OCI-LY7 (cell line): ENCODE measurements at regions not wholly inside any gene's neighbourhood (a gene's known extent, or its start where the extent isn't known, plus 50 kb on each side); places are given as distances from the start of the nearest gene placed in this dataset.

Experiments used
- BruUV-seq: library from RNA; stranded (reverse); fragments of 400-500 nt; replicated peaks from 2 replicates; lab custom pipeline; 2021; lab: Mats Ljungman, UMichigan
- CTCF ChIA-PET: fragments of 300-600 bp; sonication (Branson Sonifier 250); formaldehyde crosslinking; loops from one replicate; lab custom pipeline; 2022; ENCODE audit warnings: antibody characterized with exemption; ENCODE audit not compliant: unreplicated experiment; lab: Charles Lee
- POLR2A ChIA-PET: fragments of 300-600 bp; sonication (Branson Sonifier 250); formaldehyde crosslinking; loops from one replicate; lab custom pipeline; 2022; ENCODE audit warnings: antibody characterized with exemption; lab: Charles Lee
- DNase-seq: peaks from one replicate; pipeline ENCODE4 v3.0.0-alpha.2; 2015; ENCODE audit warnings: low spot score
- H2AFZ ChIP-seq: fragments of 200-600 bp; sonication (generic), shearing (Covaris generic); 2 replicates; pipeline ENCODE4 v1.6.1; 2014; ENCODE audit warnings: mild to moderate bottlenecking, antibody characterized with exemption, low read length, moderate library complexity
- H3K27ac ChIP-seq: fragments of 200-600 bp; sonication (generic); 2 replicates; pipeline ENCODE4 v1.5.1; 2014; ENCODE audit warnings: mixed run types, low read depth, mild to moderate bottlenecking, moderate library complexity, low read length, inconsistent platforms; ENCODE audit not compliant: poor library complexity, severe bottlenecking
- H3K36me3 ChIP-seq: fragments of 200-600 bp; sonication (generic); 2 replicates; pipeline ENCODE4 v1.6.1; 2014; ENCODE audit warnings: mild to moderate bottlenecking, antibody characterized with exemption, low read length, moderate library complexity, mixed read lengths; ENCODE audit not compliant: insufficient read depth
- H3K4me1 ChIP-seq: fragments of 200-600 bp; sonication (generic); 2 replicates; pipeline ENCODE4 v1.5.1; 2014; ENCODE audit warnings: mild to moderate bottlenecking, low read length; ENCODE audit not compliant: insufficient read depth, poor library complexity, severe bottlenecking
- H3K4me2 ChIP-seq: fragments of 200-600 bp; sonication (generic); 2 replicates; pipeline ENCODE4 v1.6.1; 2014; ENCODE audit warnings: mild to moderate bottlenecking, low read length
- H3K4me3 ChIP-seq: fragments of 200-600 bp; sonication (generic); 2 replicates; pipeline ENCODE4 v1.5.1; 2014; ENCODE audit warnings: mild to moderate bottlenecking, low read depth, low read length; ENCODE audit not compliant: poor library complexity, severe bottlenecking
- H3K79me2 ChIP-seq: fragments of 200-600 bp; sonication (generic); 2 replicates; pipeline ENCODE4 v1.6.1; 2016; ENCODE audit warnings: low read depth, mild to moderate bottlenecking, low read length, moderate library complexity, mixed read lengths; ENCODE audit not compliant: insufficient read depth
- H3K9me2 ChIP-seq: fragments of 200-600 bp; sonication (generic); 2 replicates; pipeline ENCODE4 v1.6.1; 2016; ENCODE audit warnings: mild to moderate bottlenecking, low read length, mixed read lengths; ENCODE audit not compliant: insufficient read depth
- H3K9me3 ChIP-seq: fragments of 200-600 bp; sonication (generic); 2 replicates; pipeline ENCODE4 v1.6.1; 2014; ENCODE audit warnings: mild to moderate bottlenecking, mixed run types, low read length, mixed read lengths
- H4K20me1 ChIP-seq: fragments of 200-600 bp; sonication (generic); 2 replicates; pipeline ENCODE4 v1.6.1; 2014; ENCODE audit warnings: mild to moderate bottlenecking, antibody characterized with exemption, low read length, moderate library complexity, mixed read lengths; ENCODE audit not compliant: insufficient read depth
- EZH2phosphoT487 ChIP-seq: fragments of 200-600 bp; sonication (generic); IDR thresholded peaks from 2 replicates; pipeline ENCODE4 v1.6.1; 2018; ENCODE audit warnings: low read depth, borderline replicate concordance, mild to moderate bottlenecking, mixed run types, antibody characterized with exemption, low read length, moderate library complexity, mixed read lengths
- intact Hi-C: fragments of 100-400 bp; cut with micrococcal nuclease; formaldehyde crosslinking; loops from one replicate; pipeline ENCODE4 v1.10.0; 2022; ENCODE audit not compliant: unreplicated experiment
- TF ChIP-seq, protein P1 (sequence below): fragments of 200-600 bp; sonication (generic); conservative IDR thresholded peaks from 2 replicates; pipeline ENCODE4 v1.5.1; 2014; ENCODE audit warnings: mild to moderate bottlenecking, antibody characterized with exemption, low read length, moderate library complexity, mixed read lengths

DNA sequence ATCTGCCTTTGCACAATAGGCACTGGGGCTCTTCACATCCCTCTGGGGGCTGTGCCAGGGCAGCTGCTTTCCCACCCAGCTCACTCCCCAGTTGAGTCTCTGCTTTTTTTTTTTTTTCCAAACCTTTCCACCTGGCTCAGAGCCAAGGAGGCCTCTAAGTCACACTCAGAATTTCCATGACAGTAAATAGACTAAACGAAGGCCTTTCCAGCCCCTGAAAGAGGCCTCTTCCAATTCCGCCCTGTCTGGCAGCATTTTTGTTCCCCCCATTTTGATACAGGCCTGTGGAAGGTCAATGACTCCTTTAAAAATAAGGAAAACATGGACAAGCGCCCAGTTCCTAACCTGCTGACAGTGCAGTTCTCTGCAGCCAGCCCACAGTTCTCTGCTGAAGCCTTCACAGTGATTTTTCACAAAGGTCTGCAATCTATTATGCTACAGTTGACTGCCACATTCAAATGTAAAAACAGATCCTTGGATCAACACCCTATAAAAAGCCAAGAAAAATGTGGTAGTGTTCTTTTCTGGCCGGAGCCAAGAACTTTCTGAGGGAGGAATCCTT, 107.5 kb upstream of the SESN3 start:
- Histone ChIP-seq H3K9me2 (no peaks in the 10 kb centered on the region), H3K36me3 (no peaks in the 10 kb centered on the region), H3K79me2 (no peaks in the 10 kb centered on the region), H3K4me1 (no peaks in the 10 kb centered on the region), H4K20me1 (no peaks in the 10 kb centered on the region), H3K9me3 (no peaks in the 10 kb centered on the region), H3K4me2 (no peak overlapping the region), H3K27ac (no peak overlapping the region), H3K4me3 (no peak overlapping the region), H2AFZ (peak overlapping the region; percentile 44; the same call in 1 of the 2 replicates)
- ChIA-PET POLR2A (interaction anchor here (1.1 kb wide), 1 partner anchor 15 kb away, joined by 3 read pairs; no protein-coding TSS in a partner anchor), CTCF (no interaction called here)
- intact Hi-C loops, result no loop called here
- DNase-seq, result no peak
- no TSS peak for BruUV-seq
- TF ChIP-seq EZH2phosphoT487, result no peak
- TF ChIP-seq, protein P1, sequence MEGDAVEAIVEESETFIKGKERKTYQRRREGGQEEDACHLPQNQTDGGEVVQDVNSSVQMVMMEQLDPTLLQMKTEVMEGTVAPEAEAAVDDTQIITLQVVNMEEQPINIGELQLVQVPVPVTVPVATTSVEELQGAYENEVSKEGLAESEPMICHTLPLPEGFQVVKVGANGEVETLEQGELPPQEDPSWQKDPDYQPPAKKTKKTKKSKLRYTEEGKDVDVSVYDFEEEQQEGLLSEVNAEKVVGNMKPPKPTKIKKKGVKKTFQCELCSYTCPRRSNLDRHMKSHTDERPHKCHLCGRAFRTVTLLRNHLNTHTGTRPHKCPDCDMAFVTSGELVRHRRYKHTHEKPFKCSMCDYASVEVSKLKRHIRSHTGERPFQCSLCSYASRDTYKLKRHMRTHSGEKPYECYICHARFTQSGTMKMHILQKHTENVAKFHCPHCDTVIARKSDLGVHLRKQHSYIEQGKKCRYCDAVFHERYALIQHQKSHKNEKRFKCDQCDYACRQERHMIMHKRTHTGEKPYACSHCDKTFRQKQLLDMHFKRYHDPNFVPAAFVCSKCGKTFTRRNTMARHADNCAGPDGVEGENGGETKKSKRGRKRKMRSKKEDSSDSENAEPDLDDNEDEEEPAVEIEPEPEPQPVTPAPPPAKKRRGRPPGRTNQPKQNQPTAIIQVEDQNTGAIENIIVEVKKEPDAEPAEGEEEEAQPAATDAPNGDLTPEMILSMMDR, result no peak

DNA sequence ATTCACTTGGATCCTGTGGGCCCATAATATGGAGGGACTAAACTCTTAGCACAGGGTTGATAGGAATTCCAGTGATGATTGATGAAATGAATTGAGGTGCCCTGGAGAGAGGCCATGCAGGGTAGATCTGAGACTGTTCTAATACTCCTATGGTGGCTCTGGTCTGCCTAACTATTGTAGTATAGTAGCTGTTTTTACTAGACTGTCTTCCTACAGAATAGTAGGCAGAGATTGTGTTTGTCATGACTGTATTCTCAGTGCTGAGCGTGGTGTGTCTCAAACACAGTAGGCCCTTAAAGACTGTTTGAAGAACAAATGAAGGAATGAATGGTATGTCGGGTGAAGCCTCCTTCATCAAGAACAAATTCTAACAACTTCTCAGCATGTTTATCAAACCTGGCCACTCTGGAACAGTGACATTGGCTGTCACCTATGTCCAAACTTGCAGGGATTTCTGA, 107.0 kb upstream of the SESN3 start:
- ChIA-PET CTCF (no interaction called here), POLR2A (interaction anchor here (0.6 kb wide), 2 partner anchors 166 to 589 kb away, joined by 3 to 6 read pairs; no protein-coding TSS in a partner anchor)
- Histone ChIP-seq H2AFZ (peak overlapping the region; percentile 44; the same call in 1 of the 2 replicates), H3K4me1 (no peaks in the 10 kb centered on the region), H4K20me1 (no peaks in the 10 kb centered on the region), H3K36me3 (no peaks in the 10 kb centered on the region), H3K79me2 (no peaks in the 10 kb centered on the region), H3K4me2 (no peak overlapping the region), H3K9me3 (no peaks in the 10 kb centered on the region), H3K9me2 (no peaks in the 10 kb centered on the region), H3K4me3 (no peak overlapping the region), H3K27ac (no peak overlapping the region)
- TF ChIP-seq, protein P1, result no peak
- no peak for TF ChIP-seq EZH2phosphoT487
- no peak for DNase-seq
- intact Hi-C loops, result no loop called here
- no TSS peak for BruUV-seq
